ENCODE measurements at regions not wholly inside any gene's neighbourhood (a gene's known extent, or its start where the extent isn't known, plus 50 kb on each side); places are given as distances from the start of the nearest gene placed in this dataset.

DNA sequence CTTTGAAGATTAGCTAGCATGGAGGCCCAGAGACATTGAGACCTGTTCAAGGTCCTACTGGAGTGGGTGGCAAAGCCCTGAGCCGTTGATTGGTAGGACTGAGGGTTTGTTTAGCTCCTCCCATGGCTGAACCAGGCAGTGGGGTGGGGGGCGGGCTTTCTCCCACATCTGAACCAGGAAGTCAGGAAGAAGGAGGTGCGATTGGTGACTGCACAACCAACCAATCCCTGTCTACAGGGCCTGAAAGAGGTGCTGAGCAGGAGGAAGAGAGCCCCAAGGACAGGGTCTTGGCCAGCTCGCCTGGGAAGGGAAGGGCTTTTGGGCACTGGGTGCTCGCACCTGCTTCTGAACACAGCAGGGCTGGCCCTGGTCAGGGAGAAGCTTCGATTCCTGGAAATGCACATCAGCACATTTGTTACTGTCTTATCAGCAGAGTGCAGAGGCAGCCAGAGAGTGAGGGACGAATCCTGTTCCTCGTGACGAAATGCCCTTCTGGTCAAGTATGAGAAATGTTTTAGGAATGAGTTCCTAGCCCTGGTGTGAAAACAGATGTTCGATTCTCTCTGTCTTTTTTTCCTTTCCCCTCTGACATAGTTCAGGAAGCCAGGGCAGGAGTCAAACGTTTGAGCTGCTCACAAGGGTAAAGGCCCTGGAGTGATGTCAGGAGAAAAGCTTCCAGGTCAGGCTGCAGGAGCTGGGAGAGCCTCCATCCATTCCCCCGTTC lies 294.8 kb upstream of the KLF4 start:
- TF ChIP-seq CTCF (IDR thresholded peaks at IDR 0.05; ENCODE audit: extremely low read depth in 1 of 2, insufficient read depth in 1 of 2, low read depth in 1 of 2, low read length in 2 of 2): no peak
- no peak for TF ChIP-seq POLR2AphosphoS5 (IDR thresholded peaks at IDR 0.05; ENCODE audit: insufficient read depth, low read depth, low read length)
- TF ChIP-seq POLR2A (IDR thresholded peaks at IDR 0.05; ENCODE audit: low read depth, low read length): no peak
- TF ChIP-seq EZH2 (IDR thresholded peaks at IDR 0.05; ENCODE audit: borderline replicate concordance, low read depth, low read length, severe bottlenecking): no peak
- TF ChIP-seq MYC (IDR thresholded peaks at IDR 0.05; ENCODE audit: low read depth, low read length): no peak
- no peak for TF ChIP-seq MAX (IDR thresholded peaks at IDR 0.05; ENCODE audit: insufficient read depth, insufficient read length)
- no peak for TF ChIP-seq JUN (IDR thresholded peaks at IDR 0.05; ENCODE audit: borderline replicate concordance, insufficient read depth, insufficient read length, low read depth)
- TF ChIP-seq GATA2 (IDR thresholded peaks at IDR 0.05; ENCODE audit: insufficient read depth, insufficient read length, low read depth, low read length): no peak
- no peak for TF ChIP-seq FOS (IDR thresholded peaks at IDR 0.05; ENCODE audit: borderline replicate concordance, insufficient read depth, low read length)

Measured in endothelial cell of umbilical vein (primary cell).